Fibroblast of mammary gland (primary cell): ENCODE measurements at regions not wholly inside any gene's neighbourhood (a gene's known extent, or its start where the extent isn't known, plus 50 kb on each side); places are given as distances from the start of the nearest gene placed in this dataset.
"Not testable (repeated sequence)": the region's sequence is repeated elsewhere in the genome, so short reads cannot be mapped to it uniquely, and the experiment has no call there.

Experiments used
- DNase-seq: peaks from one replicate; pipeline ENCODE4 v3.0.0-alpha.2; 2010; ENCODE audit warnings: low read depth
- H3K4me3 ChIP-seq: 2 replicates; pipeline ENCODE4 v1.5.1; 2011; ENCODE audit warnings: low read depth, mild to moderate bottlenecking, low read length, moderate library complexity; ENCODE audit not compliant: control insufficient read depth
- TF ChIP-seq, protein P1 (sequence below): conservative IDR thresholded peaks from 2 replicates; pipeline ENCODE4 v1.5.1; 2011; ENCODE audit warnings: low read depth, low read length, inconsistent platforms; ENCODE audit not compliant: control insufficient read depth, insufficient read depth

DNA sequence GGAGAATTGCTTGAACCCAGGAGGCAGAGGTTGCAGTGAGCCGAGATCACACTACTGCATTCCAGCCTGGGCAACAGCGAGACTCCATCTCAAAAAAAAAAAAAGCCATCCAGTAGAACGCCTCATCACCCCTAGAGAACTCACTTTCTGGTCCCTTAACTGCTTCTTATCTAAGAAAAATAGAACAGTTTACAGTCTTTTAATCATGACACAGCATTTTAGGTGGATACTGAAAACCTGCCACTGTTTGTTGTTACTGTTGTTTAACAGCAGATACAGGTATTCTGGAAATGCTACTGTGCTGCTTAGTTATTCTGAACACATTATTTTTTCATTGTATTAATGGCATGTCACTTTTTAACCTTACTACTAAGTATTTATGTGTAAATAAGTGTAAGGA lies 624.3 kb upstream of the GHITM start:
- TF ChIP-seq, protein P1, sequence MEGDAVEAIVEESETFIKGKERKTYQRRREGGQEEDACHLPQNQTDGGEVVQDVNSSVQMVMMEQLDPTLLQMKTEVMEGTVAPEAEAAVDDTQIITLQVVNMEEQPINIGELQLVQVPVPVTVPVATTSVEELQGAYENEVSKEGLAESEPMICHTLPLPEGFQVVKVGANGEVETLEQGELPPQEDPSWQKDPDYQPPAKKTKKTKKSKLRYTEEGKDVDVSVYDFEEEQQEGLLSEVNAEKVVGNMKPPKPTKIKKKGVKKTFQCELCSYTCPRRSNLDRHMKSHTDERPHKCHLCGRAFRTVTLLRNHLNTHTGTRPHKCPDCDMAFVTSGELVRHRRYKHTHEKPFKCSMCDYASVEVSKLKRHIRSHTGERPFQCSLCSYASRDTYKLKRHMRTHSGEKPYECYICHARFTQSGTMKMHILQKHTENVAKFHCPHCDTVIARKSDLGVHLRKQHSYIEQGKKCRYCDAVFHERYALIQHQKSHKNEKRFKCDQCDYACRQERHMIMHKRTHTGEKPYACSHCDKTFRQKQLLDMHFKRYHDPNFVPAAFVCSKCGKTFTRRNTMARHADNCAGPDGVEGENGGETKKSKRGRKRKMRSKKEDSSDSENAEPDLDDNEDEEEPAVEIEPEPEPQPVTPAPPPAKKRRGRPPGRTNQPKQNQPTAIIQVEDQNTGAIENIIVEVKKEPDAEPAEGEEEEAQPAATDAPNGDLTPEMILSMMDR, result no peak
- no peak for DNase-seq
- H3K4me3 ChIP-seq, result no peak overlapping the region

DNA sequence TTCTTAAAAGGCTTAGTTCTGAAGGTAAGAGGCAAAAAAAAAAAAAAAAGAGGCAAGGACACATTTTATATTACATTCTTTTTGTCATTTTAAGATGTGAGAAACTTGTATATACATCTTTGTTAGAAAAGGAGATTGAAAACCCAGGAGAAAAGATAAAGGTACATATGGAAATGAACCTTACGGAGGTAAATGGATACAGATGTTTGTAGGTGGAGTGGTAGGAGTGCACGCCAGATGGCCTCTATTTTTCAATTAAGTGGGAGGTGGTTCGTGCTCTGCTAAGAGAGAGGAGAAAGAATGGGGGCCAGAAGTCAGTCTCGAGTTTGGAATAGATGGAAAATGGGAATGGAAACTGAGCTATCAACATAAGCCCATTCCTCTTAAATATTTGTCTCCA lies 622.5 kb upstream of the GHITM start:
- DNase-seq, result no peak
- no peak overlapping the region for H3K4me3 ChIP-seq
- TF ChIP-seq, protein P1, result no peak

DNA sequence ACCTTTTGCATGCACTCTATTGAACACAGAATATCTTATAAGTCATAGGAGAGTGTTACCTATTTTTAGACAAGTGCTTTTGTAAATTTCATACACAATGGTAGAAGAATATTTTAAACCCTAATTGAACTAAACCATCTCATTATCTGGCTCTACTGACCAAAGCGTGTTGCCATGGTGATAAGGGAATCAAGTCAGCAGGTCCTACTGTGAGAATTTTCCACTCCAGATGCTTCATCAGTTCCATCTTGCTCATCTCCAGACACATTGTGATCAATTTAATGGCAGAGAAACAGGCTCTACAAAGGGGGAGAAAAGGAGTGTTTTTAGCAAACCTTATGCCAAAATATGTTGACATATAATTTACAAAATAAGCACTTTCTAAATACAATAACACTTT lies 621.9 kb upstream of the GHITM start:
- TF ChIP-seq, protein P1, result no peak

DNA sequence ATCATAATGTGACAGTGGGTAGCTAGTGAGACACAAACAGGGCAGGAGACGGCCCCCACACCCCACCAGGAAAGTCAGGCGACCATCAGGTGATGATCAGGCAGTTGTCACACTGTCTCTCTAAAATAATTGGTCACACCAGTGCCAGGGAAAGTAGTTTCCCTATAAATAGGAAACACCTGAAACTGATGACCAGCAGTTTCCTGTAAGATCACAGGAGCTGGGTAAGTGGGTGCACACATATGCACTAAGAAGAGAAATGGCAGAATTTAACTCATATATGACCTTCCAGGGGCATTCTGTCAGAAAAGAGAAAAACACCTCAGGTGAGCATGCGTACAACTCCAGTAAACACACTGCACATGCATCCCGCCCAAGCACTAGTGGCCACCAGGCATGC lies 620.5 kb upstream of the GHITM start:
- no peak overlapping the region for H3K4me3 ChIP-seq
- no peak for DNase-seq
- TF ChIP-seq, protein P1, result no peak

More for the DNA sequence above, 621.9 kb upstream of the GHITM start:
- DNase-seq, result no peak
- H3K4me3 ChIP-seq, result no peak overlapping the region

DNA sequence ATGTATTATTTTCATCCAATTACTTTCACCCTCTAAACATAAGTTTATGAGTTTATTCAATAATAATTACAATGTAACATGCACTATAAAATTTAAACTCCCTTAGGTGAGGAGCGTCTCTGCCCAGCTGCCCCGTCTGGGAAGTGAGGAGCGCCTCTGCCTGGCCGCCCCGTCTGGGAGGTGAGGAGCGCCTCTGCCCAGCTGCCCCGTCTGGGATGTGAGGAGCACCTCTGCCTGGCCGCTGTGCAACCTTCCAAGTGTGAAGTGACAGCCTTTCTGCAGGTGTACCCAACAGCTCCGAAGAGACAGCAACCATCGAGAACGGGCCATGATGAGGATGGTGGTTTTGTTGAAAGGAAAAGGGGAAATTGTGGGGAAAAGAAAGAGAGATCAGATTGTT lies 618.9 kb upstream of the GHITM start:
- not testable (repeated sequence) for DNase-seq, H3K4me3 ChIP-seq

DNA sequence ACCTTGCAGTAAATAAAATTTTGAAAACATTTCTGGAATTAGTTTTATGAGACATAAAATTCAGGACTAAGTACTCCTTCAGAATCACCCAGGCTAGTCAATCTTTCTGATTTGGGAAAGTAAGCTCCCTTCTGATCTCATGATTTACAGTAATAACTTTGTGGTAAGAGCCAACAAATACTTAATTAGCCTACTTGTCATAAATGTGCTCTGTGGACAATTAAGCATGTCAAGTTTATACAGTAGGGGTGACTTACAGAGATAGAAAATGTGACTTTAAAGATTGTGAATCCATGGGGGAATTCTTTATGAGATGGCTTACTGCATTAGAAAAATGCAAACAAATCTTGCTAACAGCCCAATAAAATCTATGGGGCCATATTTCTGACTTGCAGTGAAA lies 616.9 kb upstream of the GHITM start:
- no peak overlapping the region for H3K4me3 ChIP-seq
- no peak for DNase-seq
- TF ChIP-seq, protein P1, result no peak

DNA sequence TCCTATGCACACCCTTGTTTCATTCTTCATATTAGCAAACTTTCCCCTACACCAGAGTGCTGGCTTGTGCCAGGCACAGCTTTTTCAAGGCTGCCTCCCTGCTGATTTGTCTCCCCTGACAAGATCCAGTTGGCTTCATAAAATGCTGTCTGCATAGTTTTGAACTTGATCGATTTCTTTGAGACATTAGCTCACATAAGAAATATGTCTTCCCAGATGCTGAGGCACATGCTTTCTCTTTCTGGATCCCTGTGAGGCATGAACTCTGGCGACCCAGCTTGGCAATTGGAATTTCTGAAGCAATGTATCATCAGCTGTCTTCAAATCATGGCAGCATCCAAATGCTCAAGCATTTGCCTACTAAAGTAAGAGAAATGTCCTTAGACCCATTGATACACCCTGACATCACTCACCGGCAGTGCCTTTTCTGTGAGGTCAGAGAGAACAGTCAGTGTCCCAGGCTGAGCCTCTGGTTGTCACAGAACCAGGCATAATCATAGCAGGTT lies 616.4 kb upstream of the GHITM start:
- no peak overlapping the region for H3K4me3 ChIP-seq
- DNase-seq, result no peak
- TF ChIP-seq, protein P1, result no peak
